GM12864 (cell line): ENCODE measurements at regions not wholly inside any gene's neighbourhood (a gene's known extent, or its start where the extent isn't known, plus 50 kb on each side); places are given as distances from the start of the nearest gene placed in this dataset.

Source experiments
- DNase-seq: peaks from one replicate; pipeline ENCODE4 v3.0.0-alpha.2; 2011; ENCODE audit warnings: low read depth
- H3K4me3 ChIP-seq: 2 replicates; pipeline ENCODE4 v1.5.1; 2011; ENCODE audit warnings: mild to moderate bottlenecking, low read depth, low read length, control low read depth
- TF ChIP-seq, protein P1 (sequence below): IDR thresholded peaks from 2 replicates; pipeline ENCODE4 v1.5.1; 2011; ENCODE audit warnings: low read depth, mild to moderate bottlenecking, moderate library complexity, low read length, control low read depth, inconsistent platforms; ENCODE audit errors: missing control alignments

DNA sequence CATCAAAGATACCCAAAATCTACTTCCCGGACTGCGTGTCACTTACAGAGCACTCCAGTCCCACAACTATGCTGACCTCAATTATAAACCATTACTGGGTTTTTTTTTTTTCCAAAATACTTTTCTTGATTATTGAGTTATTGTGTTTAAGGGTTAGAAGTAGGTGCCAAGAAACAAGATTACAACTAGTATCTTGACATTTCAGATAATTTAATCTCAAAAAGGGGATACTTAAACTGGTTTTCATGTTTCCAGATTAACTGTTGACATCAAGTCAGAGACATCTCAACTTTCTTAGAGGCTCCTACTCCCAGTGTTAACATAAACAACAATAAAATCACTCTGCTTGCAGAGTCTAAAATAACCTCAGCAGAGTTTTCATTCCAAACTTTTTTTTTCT is 131.2 kb upstream of the ARID2 start:
- TF ChIP-seq, protein P1, sequence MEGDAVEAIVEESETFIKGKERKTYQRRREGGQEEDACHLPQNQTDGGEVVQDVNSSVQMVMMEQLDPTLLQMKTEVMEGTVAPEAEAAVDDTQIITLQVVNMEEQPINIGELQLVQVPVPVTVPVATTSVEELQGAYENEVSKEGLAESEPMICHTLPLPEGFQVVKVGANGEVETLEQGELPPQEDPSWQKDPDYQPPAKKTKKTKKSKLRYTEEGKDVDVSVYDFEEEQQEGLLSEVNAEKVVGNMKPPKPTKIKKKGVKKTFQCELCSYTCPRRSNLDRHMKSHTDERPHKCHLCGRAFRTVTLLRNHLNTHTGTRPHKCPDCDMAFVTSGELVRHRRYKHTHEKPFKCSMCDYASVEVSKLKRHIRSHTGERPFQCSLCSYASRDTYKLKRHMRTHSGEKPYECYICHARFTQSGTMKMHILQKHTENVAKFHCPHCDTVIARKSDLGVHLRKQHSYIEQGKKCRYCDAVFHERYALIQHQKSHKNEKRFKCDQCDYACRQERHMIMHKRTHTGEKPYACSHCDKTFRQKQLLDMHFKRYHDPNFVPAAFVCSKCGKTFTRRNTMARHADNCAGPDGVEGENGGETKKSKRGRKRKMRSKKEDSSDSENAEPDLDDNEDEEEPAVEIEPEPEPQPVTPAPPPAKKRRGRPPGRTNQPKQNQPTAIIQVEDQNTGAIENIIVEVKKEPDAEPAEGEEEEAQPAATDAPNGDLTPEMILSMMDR, result no peak
- DNase-seq, result no peak
- no peak overlapping the region for H3K4me3 ChIP-seq

GRCh38 chr12:45598761-45599160 is 130.7 kb upstream of the ARID2 start:
- H3K4me3 ChIP-seq, result no peak overlapping the region
- TF ChIP-seq, protein P1, result no peak
- DNase-seq, result no peak

- no peak overlapping the region for H3K4me3 ChIP-seq
- TF ChIP-seq, protein P1, result no peak
- DNase-seq, result no peak
These were observed 130.3 kb upstream of the ARID2 start for GRCh38 chr12:45599196-45599595.

- DNase-seq, result no peak
- no peak overlapping the region for H3K4me3 ChIP-seq
- TF ChIP-seq, protein P1, result no peak
These were observed 128.1 kb upstream of the ARID2 start for GRCh38 chr12:45601390-45601789.

DNA sequence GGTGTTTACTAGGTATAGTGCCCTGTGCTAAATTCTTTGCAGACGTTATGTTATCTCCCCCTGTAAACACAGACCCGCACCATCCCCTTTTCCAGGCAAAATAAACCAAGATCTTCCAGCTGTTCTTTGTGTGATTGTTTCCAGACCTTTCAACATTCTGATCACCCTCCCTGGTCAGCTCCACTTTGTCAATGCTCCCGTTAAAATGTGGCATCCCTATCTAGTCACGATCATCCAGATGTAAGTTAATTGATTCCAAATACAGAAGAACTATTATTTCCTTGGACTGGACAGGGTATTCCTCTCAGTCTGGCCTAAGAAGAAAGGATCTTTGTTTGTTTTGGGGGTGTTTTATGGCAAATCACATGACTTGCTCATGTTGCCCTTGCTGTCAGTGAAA is 127.6 kb upstream of the ARID2 start:
- no peak overlapping the region for H3K4me3 ChIP-seq
- TF ChIP-seq, protein P1, result no peak
- no peak for DNase-seq

DNA sequence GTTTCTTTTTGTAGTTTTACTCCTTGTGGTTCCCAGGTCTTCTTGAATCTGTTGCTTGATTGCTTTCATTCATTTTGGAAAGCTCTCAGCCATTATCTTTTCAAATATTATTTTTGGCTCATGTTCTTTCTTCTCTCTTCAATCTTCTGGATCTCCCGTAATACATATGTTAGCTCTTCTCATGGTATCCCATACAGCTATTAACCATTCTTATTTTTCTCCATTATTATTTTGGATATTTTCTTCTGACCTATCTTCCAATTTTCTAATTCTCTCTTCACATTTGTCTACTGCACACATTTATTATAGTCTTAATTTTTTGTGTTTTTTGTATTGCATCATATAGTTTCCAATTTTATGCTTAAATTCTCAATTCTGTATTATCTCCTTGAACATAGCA is 123.9 kb upstream of the ARID2 start:
- DNase-seq, result no peak
- TF ChIP-seq, protein P1, result no peak
- H3K4me3 ChIP-seq, result no peak overlapping the region

DNA sequence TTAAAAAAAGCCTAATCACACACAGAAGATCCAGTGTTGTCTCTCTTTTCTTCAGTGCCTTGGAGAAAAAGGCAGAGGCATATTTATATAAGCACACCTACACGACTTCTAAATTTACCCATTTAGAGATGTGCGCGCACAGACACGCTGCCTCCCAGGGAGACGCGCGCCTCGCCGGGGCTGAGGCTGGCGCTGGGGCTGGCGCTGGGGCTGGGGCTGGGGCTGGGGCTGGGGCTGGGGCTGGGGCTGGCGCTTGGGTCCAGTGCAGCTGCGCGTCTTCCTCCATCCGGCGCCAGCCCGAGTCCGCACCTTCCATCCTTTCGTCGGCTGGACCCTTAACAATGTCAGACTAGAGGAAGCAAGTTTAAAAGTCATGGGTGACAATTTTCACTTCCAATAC is 118.4 kb upstream of the ARID2 start:
- DNase-seq, result no peak
- peak overlapping the region; percentile 38 for H3K4me3 ChIP-seq
- TF ChIP-seq, protein P1, result no peak
